ENCODE measurements at regions not wholly inside any gene's neighbourhood (a gene's known extent, or its start where the extent isn't known, plus 50 kb on each side); places are given as distances from the start of the nearest gene placed in this dataset.

DNA sequence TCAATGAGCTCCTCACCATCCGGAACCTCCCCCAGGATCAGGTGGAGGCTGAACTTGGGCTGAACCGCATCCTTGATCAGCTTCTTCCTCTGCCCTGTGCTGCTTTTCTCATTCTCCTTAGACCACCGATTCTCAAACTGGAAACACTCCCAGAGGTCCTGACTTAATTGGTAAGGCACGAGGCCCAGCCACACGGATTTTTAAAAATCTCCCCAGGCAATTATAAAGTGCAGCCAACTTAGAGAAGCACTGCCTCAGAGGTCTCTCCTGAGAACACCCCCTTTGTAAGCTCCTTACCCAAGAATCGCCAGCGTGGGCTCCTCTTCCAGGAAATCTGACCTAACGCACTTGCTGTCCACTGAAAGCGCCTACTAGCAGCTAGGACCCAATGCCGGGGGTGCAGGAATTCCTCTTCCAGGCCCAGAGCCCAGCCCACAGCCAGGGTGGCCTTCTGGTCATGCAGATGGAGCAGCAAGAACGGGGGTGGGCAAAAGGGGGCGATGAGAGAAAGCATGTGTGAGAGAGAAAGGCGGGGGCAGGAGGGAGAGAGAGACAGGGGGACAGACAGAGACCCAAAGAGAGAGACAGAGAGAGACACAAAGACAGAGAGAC, 66.9 kb upstream of the CACNA1A start:
- FAIRE-seq, result no peak
- DNase-seq (ENCODE audit: insufficient read length), result no peak
- TF ChIP-seq TAF1 (IDR thresholded peaks at IDR 0.05; ENCODE audit: borderline replicate concordance, low read depth, low read length) (no peak), POLR2A (IDR thresholded peaks at IDR 0.05; ENCODE audit: low read depth, low read length) (no peak), POLR2AphosphoS5 (IDR thresholded peaks at IDR 0.05; ENCODE audit: low read depth, low read length) (no peak)

DNA sequence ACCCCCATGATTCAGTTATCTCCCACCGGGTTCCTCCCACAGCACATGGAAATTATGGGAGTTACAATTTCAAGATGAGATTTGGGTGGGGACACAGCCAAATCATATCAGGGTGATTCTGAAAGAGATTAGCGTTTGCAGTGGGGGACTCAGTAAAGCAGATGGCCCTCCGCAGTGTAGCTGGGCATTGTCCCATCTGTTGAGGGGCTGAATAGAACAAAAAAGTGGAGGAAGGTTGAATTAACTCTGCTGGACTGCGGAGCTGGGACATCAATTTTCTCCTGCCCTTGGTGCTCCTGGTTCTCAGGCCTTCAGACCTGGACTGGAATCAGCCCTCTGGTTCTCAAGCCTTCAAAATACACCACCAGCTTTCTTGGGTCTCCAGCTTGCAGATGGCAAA, 55.2 kb upstream of the CACNA1A start:
- no peak for DNase-seq (ENCODE audit: insufficient read length)
- TF ChIP-seq TAF1 (IDR thresholded peaks at IDR 0.05; ENCODE audit: borderline replicate concordance, low read depth, low read length) (no peak), POLR2A (IDR thresholded peaks at IDR 0.05; ENCODE audit: low read depth, low read length) (no peak), POLR2AphosphoS5 (IDR thresholded peaks at IDR 0.05; ENCODE audit: low read depth, low read length) (no peak)
- FAIRE-seq, result no peak

DNA sequence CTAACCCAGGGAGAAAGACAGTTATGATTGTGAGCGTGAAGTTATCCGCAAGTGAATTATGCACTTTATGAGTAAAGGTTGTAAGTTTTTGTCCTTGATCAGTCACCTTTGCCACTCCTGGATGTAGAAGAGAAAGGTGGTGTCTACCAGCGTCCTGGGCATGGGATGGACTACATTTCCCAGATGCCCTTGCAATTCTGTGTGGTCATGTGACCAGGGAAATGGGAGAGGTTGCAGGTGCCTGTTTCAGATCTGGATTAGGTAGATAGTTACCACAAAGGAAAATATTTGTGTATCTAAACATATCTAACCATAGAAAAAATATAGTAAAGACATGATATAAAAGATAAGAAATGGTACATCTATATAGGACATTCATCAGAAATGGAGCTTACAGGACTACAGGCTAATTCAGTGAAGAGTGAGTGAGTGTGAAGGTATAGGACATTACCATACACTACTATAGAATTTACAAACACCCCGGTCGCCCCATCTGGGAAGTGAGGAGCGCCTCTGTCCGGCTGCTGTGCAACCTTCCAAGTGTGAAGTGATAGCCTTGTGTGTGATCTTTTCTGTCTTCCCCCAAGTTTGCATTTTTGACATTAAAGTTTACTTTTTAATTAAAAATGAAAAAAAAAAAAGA, 51.6 kb upstream of the CACNA1A start:
- DNase-seq (ENCODE audit: insufficient read length) (no peak), FAIRE-seq (no peak)
- no peak for TF ChIP-seq POLR2AphosphoS5 (IDR thresholded peaks at IDR 0.05; ENCODE audit: low read depth, low read length)
- no peak for TF ChIP-seq POLR2A (IDR thresholded peaks at IDR 0.05; ENCODE audit: low read depth, low read length)
- TF ChIP-seq TAF1 (IDR thresholded peaks at IDR 0.05; ENCODE audit: borderline replicate concordance, low read depth, low read length), result no peak

DNA sequence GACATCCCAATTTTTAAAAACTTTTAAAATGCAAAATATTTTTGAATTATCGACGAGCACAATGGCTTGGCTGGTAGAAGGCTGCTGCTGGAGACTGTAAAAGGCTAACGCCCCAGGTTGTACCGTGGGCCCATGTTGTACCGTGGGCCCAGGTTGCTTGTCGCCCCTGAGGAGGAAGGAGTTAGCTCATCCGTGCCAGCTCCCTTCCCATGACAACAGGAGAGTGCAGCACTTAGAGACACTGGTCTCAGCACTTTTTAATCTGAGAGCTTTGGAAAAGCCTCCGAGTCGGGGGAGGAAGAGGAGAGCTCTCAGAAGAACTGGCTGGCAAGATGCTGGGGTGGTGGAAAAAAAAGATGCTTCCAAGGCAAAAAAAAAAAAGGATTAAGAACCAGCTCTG, 50.3 kb upstream of the CACNA1A start:
- DNase-seq (ENCODE audit: insufficient read length) (no peak), FAIRE-seq (no peak)
- TF ChIP-seq POLR2AphosphoS5 (IDR thresholded peaks at IDR 0.05; ENCODE audit: low read depth, low read length), result no peak
- no peak for TF ChIP-seq TAF1 (IDR thresholded peaks at IDR 0.05; ENCODE audit: borderline replicate concordance, low read depth, low read length)
- TF ChIP-seq POLR2A (IDR thresholded peaks at IDR 0.05; ENCODE audit: low read depth, low read length), result no peak

Measured in GM12892 (cell line).